CMK (cell line): ENCODE measurements at regions not wholly inside any gene's neighbourhood (a gene's known extent, or its start where the extent isn't known, plus 50 kb on each side); places are given as distances from the start of the nearest gene placed in this dataset.
A peak's percentile ranks its signal among the peaks of the same experiment; 100 is the strongest.
"Not testable (repeated sequence)": the region's sequence is repeated elsewhere in the genome, so short reads cannot be mapped to it uniquely, and the experiment has no call there.

ENCODE experiments used
- DNase-seq: peaks from one replicate; pipeline ENCODE4 v3.0.0-alpha.2; 2010; ENCODE audit warnings: low read depth

DNA sequence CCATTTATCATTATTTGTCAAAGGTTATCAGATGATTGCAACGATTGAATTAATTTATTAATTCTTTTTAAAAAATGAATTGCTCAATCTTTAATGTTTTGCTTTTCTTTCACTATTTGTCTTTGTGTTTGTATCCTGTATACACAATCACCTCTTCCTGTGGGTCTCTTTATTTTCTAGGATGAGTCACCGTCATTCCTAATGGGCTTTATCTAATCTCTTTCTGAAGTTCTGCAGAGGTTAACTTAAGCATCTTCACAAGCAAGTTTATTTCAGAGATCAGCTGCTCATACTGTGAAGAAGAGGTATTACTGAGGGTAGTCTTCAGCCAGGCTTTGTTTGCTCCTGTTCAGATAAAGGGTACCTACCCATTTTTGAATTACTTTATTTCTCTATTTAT lies 323.9 kb downstream of the NNT start:
- no peak for DNase-seq

DNA sequence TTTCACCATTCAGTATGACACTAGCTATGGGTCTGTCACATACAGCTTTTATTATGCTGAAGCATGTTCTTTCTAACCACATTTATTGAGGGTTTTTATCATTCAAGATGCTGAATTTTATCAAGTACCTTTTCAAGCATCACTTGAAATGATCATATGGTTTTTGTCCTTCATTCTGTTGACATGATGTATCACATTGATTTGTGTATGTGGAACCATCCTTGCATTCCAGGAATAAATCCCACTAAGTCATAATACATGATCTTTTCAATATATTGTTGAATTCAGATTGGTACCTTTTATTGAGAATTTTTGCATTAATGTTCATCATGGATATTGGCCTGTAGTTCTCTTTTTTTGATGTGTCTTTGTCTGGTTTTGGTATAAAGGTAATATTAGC lies 317.4 kb downstream of the NNT start:
- DNase-seq, result no peak

DNA sequence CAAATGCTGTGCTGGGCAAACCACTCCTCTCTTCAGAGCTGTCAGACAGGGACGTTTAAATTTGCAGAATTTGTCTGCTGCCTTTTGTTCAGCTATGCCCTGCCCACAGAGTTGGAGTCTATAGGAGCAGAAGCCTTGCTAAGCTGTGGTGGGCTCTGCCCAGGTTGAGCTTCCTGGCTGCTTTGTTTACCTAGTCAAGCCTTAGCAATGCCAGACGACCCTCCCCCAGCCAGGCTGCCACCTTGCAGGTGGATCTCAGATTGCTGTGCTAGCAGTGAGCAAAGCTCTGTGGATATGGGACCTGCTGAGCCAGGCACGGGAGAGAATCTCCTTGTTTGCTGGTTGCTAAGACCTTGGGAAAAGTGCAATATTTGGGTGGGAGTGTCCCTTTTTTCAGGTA lies 314.9 kb downstream of the NNT start:
- no peak for DNase-seq

DNA sequence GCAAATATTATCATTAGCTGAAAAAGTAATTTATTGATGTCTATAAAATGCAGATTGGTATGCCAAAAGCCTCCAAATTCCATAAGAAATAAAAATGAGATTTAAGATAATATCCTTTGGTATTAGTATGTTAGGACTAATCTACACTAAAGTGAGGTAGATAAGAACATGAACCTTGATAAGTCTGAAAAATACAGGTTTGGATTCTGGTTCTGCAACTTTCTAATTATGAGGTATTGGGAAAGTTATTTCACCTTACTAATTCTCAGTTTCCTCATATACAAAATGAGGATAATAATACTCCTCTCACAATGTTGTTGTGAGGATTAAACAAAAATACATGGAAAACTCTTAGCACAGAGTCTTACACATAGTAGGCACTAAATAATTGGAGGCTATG lies 300.1 kb downstream of the NNT start:
- no peak for DNase-seq

DNA sequence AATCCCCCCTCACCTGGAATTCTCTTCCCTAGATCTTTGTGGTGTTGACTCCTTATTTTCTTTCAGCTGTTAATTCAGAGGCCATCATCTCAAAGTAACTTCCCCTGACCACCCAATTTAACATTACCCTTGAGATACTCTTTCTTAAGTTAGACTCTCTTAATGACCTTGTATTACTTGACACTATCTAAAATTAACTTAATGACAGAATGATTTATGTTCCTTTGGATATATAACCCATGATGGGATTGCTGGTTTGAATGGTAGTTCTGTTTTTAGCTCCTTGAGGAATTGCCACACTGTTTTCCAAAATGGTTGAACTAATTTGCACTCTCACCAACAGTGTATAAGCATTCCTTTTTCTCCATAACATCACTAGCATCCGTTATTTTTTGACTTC lies 298.0 kb downstream of the NNT start:
- no peak for DNase-seq

DNA sequence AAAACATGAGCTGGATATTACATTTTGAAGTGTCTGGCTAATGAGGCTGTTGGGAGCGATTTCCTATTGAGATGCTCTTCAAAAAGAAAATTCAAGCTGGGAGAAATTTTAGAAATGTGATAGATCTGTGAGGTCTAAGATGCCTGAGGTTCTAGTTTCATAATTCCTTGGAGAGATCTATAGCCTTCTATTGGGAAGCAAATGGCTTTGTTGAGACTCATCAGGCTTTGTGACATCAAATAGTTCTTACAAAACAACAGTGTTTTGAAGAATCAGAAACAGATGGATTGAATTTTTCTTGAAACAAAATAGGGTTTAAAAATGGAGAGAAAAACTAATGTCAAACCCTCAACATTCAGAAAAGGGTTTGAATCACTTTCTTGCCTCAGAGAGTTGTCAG lies 292.9 kb downstream of the NNT start:
- no peak for DNase-seq

DNA sequence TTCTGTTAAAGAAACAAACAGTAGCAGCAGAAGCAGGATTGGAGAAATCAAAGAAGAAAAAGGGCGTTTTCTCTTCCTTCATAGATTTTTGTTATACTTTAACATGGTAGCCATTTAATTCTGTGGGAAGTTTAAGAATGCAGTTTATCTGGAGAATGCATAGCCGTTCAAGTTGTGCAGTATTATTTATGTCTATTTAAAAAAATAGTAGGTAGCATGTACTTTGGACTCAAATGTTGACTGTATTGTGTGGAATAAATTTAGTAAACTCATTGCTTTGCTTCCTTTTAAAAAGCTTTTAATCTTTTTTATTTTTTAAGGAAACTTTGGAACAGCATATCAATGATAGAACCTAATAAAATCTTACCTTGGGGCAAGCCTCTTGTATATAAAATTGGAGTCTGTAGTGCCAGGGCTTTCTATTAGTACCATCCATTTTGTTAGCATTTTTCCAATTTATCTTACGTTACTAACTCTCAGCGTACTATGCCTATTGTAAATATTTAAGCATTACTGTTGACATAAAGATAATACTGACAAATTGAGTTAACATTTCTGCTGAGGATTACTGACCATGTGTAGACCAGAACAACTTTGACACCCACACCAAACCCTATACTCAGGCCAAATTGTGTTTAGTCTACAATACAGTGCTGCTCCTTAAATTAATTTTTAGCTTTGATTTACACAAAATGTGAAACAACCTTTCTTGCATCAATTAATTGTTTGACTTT lies 291.1 kb downstream of the NNT start:
- no peak for DNase-seq

DNA sequence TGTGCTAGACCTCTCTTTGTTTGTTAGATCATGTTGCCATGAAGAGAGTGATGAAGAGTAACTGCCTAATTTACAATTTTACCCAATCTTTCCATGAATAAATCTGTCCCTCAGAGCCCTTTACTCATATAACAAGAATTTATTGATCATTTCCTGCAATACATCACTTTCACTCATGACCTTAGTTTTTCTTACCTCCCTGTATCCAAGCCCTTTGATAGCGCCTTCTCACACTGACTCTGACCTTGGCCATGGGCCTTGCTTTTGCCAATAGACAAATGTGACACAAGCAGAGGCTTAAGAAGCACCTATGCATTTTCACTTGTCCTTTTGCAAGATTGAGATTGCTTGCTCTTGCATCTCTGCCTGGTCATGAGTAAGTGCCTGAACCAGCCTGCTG lies 288.1 kb downstream of the NNT start:
- DNase-seq, result no peak

DNA sequence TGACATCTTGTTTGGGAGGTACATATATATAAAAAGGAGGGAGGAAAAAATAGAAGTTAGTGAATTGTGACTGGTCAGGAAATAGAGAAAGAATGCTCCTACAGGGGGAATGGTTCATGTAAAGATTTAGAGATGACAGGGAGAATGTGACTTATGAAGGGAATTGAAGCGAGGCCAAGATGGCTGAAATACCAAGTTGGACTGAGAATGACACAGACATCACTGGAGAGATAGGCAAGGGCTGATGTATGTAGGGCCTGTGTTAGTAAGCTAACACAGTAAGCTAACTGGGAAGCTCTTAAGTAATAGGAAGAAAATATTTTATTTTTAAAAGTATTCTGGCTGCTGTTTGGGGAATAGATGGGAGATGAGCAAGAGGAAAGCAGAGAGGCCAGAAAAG lies 286.3 kb downstream of the NNT start:
- DNase-seq, result no peak

DNA sequence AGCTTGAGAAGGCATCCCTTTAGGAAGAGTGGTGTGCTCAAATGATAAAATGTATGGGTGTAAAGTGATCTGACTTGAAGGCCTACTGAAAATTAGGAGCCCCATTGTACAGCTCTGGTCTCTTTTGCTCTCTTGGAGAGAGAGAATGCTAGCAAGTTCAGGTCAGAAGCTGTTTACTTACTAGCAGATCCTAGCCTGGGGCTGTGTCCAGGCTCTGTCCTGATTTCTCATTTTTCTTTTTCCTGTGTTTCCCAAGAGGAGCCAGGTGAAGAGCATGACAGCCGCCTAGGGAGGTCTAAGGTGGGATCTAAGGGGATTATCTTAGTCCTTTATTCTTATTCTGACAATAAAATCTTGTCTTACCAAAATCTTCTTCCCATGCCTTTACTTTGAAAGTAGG lies 272.8 kb downstream of the NNT start:
- no peak for DNase-seq

DNA sequence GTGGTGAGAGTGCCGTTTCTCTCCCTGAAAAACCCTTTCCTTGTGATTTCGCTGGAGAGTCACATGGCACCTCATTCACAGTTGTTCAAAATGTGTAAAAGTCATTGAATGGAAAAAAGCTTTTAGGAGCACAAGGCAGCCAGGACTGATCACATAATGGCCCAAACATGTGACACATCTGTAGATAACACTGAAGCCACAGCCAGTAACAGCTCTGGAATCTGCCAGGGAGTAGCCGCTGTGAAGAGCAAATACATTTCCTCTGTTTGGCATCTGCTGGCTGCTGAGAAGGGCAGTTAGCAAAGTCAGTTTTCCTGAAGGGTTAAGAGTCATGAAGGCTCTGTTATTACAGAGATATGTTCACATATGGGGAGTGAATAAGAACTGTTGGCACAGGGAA lies 271.8 kb downstream of the NNT start:
- DNase-seq, result no peak

DNA sequence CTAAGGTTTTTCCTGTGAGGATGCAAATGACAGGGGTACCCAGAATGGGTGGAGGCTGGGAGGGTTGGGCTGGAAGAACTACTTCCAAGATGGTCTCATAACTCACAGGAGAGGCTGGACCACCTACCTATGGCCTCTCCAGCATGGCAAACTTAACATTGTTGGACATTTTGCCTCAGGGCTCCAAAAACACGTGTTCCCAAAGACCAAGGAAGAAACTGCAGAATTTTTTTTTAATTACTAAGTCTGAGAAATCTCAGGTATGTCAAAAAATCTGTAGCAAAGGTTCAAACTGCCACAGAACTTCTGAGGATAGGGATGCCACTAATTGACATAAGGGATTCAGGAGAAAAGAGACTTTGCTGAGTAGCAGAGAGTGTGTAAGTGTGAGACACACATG lies 270.8 kb downstream of the NNT start:
- DNase-seq, result no peak

DNA sequence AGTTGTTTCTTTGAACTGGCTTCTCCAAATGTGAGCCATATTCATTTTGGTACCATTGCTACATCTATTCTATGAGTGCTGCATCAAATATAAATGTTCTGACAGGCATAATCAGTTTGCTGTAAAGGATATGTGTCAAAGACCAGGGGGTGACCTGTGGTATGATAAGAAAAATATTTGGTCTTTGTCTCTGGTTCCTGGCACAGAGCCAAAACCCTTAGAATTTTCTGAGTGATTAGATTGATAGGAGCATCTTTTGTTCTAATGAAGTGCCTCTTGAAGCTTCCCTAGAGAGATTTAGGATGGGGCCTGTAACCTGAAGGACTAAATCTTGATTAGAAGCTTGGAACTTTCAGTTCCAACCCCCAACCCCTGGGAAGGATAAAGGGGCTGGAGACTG lies 256.3 kb downstream of the NNT start:
- DNase-seq, result no peak

DNA sequence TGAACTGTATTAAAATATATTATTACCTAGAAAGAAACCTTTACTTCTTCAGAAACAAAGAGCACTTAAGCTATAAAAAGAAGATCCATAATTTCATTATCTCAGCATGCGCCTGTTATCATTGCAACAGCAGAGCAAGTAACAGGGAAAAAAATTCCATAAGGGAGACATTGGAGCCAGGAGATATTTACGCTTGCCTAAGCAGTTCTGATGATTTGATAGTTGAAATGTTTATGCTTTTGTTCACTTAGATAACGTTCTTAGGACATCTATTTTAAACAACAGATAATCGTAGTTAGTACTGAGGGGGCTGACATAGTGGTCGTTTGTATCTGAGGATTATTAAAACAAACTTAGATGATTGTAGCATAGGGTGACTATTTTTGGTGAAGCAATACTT lies 252.5 kb downstream of the NNT start:
- no peak for DNase-seq

DNA sequence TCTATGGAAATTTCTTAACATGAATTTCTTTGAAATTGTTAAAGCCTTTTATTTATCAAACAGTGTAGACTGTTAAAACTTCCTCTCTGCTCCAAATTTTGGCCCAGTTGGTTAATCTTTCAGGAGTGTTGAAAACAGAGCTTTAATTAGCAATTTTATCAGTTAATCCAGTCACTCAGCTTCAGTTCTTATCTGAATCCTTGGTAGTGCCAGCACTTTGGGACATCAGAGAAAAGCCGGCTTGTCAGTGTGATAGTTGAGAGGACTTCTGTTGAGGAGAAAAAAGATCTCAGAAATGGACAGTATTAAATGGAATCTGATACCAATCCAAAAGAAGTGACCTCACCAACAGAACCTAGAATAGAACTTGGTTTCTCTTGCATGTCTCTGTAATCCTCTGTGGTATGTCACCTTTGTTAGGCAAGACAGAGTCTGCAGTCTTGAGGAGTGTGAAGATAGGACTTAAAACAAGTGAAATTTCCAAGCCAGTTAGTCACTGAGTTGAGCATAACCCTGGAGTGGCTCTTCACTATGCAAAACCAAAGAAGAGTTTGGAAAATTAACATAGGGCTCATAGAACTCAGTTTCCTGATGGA lies 251.8 kb downstream of the NNT start:
- peak; percentile 42 for DNase-seq

DNA sequence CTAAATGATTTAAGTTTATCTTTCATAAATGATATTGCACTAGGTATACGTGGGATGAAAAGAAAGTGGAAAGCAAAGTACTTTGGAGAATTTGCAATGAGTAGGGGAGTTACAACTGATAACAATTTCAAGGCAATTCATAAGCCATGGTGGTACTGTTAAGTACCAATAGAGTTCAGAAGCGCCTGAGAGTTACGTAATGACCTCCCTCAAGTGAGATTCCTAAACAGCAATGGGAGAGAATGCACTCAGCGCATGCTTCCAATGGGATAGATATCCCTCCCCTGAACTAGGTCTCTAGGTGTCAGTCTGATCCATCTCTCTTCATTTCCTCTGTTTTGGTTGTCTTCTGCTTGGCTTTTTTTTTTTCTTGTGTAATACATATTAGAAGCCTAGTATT lies 249.3 kb downstream of the NNT start:
- no peak for DNase-seq

DNA sequence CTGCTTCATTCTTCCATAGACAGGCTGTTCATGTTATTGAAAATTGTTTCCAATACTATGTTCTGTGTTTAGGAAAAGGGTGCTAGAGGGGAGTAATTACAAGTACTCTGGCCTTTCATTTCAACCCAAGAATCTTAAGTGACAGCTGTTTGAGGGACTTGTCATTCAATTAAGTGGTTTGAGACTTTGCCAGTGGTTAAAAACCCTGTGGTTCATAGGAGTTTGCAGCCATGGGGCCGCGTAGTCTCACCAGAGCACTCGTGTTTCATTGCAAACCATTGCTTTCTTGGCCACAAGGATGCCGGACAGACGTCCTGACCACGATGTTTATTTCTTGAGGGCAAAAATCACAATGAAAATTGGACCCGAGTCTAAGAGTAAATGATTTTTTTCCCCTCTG lies 248.8 kb downstream of the NNT start:
- no peak for DNase-seq

DNA sequence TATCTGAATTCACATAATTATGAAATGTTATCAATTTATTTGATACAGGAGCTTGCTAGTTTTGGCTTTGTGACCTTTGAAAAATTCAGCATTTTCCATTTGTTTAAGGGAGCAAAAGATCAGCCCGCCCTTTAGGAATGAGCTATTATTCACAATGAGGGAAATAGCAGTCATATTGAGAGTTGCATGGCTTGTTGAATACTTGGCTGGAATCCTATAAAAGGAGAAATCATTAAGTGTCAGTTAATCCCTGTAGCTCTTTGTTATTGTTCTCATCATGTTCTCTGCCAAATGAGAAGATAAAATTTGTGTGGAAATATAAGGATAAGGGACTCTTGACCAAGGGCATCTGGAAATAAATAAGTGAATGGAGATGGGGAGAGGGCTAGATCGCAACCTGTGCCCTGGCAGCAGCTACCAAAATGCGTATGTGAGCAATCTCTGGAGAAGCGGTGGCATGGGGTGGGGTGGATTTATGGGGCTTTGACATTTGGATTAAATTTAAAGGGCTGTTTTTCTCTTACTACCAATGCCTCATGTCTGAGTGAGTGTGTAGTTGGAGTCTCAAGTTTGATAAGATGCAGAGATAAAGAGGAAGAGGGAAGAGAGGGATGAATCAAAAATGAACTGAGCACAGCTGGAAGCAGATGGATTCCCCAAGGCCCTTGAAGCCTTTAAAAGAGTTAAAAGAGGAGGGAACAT lies 237.6 kb downstream of the NNT start:
- no peak for DNase-seq

DNA sequence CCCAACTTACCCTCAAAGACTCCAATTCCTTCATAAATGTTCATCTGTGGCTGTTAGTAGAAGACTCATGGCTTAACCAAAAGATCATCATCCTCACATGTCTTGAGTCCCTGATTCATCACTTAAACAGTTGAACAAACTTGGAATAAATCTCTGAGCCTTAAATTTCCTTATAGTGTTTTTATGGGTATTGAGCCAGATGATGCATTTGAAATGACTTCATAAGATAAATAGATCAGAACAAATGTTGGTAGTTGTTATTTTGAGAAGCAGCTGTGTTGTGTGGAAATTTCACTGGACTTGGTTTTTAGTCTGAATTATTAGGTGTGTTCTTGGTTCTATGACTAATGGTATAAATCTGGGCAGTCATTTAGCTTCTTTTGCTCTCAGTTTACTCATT lies 236.2 kb downstream of the NNT start:
- DNase-seq, result no peak

DNA sequence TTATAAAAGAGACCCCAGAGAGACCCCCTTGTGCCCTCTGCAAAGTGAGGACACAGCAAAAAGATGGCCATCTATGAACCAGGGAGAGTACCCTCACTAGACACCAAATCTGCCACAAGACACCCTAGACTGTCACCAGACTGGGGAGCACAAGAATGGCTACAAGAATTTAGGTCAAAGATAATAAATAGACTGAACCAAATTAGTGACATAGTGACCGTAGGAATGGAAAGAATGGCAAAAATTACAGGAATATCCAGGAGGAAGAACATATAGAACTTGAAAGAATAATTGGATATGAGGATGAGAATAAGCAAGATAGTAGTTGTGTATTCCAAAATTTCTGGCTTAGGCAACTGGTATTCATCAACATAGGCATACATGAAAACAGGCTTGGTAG lies 235.0 kb downstream of the NNT start:
- no peak for DNase-seq

DNA sequence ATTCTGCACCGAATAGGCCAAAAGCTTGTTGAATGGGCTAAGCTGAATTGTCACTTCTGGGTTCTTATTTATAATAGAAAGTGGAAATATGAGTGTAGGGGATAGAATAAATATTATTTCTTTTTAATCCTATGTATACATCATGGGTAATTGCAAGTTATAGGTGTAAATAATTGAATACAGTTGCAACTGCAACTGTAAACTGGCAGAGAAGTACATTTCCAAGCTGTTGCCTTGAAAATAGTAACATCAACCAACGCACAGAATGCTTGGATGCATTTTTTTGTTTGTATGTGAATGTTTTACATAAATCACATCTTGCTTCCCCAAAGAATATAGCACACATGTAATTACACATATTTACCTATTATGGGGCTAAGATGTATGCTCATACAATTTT lies 234.1 kb downstream of the NNT start:
- DNase-seq, result no peak

DNA sequence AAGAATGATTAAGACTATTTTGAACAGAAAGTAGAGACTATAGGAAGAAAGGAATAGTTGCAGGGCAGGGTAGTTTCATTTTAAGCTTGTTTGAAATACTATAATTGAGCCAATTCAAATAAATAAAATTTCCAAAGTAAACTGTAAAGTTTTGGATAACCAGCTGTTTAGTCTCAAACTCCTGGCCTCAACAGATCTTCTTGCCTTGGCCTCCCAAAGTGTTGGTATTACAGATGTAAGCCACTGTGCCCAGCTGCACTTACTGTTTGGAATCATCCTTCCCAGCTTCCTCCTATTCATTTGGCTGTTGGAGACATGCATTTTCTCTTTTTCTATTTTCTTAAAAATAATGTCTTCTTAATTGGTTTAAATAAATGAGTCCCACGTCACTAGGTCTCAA lies 231.0 kb downstream of the NNT start:
- DNase-seq, result no peak

DNA sequence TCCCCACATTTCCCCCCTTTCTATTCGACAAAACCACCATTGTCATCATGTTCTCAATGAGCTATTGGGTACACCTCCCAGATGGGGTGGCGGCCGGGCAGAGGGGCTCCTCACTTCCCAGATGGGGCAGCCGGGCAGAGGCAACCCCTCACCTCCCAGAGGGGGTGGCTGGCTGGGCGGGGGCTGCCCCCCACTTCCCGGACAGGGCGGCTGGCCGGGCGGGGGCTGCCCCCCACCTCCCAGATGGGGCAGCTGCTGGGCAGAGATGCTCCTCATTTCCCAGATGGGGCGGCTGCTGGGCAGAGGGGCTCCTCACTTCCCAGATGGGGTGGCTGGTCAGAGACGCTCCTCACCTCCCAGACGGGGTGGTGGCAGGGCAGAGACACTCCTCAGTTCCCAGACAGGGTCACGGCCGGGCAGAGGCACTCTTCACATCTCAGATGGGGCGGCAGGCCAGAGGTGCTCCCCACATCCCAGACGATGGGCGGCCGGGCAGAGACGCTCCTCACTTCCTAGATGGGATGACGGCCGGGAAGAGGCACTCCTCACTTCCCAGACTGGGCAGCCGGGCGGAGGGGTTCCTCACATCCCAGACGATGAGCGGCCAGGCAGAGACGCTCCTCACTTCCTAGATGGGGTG lies 221.5 kb downstream of the NNT start:
- not testable (repeated sequence) for DNase-seq
